Uterus (tissue), 3 donors: ENCODE measurements at regions not wholly inside any gene's neighbourhood (a gene's known extent, or its start where the extent isn't known, plus 50 kb on each side); places are given as distances from the start of the nearest gene placed in this dataset.

Source experiments
- DNase-seq, 2 donors: peaks; one replicate each; pipeline ENCODE4 v3.0.0-alpha.2; 2019 to 2020
- H3K27ac ChIP-seq, 2 donors: fragments of 200-600 bp; sonication (generic); 1 replicate in 1 of 2; 2 replicates in 1 of 2; pipeline ENCODE4 v1.5.1; 2016 to 2018
- H3K27me3 ChIP-seq, 2 donors: fragments of 200-600 bp; sonication (generic); one replicate each; pipeline ENCODE4 v1.5.1; 2018 to 2019; ENCODE audit warnings: control low read depth in 1 of 2
- H3K36me3 ChIP-seq, 2 donors: fragments of 200-600 bp; sonication (generic); one replicate each; pipeline ENCODE4 v1.5.1; 2019; ENCODE audit warnings: control low read depth in 1 of 2
- H3K4me1 ChIP-seq, 2 donors: fragments of 200-600 bp; sonication (generic); one replicate each; pipeline ENCODE4 v1.5.1; 2018 to 2019; ENCODE audit warnings: control low read depth in 1 of 2
- H3K4me3 ChIP-seq, 2 donors: fragments of 200-600 bp; sonication (generic); 1 replicate in 1 of 2; 2 replicates in 1 of 2; pipeline ENCODE4 v1.5.1; 2018 to 2019; ENCODE audit warnings: mild to moderate bottlenecking in 1 of 2
- H3K9me3 ChIP-seq, 2 donors: fragments of 200-600 bp; sonication (generic); one replicate each; pipeline ENCODE4 v1.5.1; 2019; ENCODE audit warnings: control low read depth in 1 of 2
- CTCF ChIP-seq, 4 experiments: fragments of 200-600 bp in 2 of 4; fragments of 450-650 bp in 2 of 4; sonication (generic) in 2 of 4; IDR thresholded peaks; one replicate each; pipeline ENCODE4 v1.5.1; 2016 to 2019; ENCODE audit warnings: antibody characterized with exemption in 4 of 4, mild to moderate bottlenecking in 2 of 4, moderate library complexity in 1 of 4
- POLR2A ChIP-seq, 2 donors: fragments of 450-650 bp; IDR thresholded peaks; one replicate each; pipeline ENCODE4 v1.6.1; 2016; ENCODE audit warnings: antibody characterized with exemption in 2 of 2, mild to moderate bottlenecking in 1 of 2, moderate library complexity in 1 of 2
- intact Hi-C: fragments of 100-400 bp; cut with DNase I; formaldehyde crosslinking; loops from one replicate; pipeline ENCODE4 v1.15.1; 2023; ENCODE audit warnings: low total_unique reads
- donor health status: DM: yes; HTN: yes; CAD: no.

GRCh38 chr14:29271669-29272068 lies 505.1 kb downstream of the FOXG1 start:
- intact Hi-C loops: no loop called here
- Histone ChIP-seq H3K36me3 (no peaks in the 10 kb centered on the region), H3K27me3 (no peaks in the 10 kb centered on the region), H3K4me3 (no peak overlapping the region), H3K27ac (no peak overlapping the region), H3K4me1 (no peaks in the 10 kb centered on the region), H3K9me3 (no peaks in the 10 kb centered on the region)
- no peak for DNase-seq
- no peak for TF ChIP-seq POLR2A (IDR thresholded peaks at IDR 0.05)
- no peak for TF ChIP-seq CTCF (IDR thresholded peaks at IDR 0.05)

DNA sequence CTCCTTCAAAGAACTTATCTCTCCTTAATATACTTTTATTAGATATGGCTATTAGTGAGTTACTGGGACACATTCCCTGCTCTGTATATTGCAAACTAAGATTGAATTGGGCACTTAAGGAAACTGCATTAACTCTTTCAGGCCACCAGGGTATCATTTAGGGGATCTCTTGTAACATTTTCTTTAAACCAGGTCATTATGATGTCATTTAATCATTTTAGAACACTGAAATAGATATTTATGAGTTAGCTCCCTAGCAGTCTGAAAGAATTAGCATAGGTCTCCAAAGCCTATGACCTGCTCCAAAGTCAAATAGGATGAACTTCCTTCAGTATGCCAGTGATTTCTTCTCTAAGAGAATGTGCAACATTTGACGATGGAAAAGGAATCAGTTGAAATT lies 506.9 kb downstream of the FOXG1 start:
- H3K36me3 ChIP-seq: no peaks in the 10 kb centered on the region
- TF ChIP-seq POLR2A (IDR thresholded peaks at IDR 0.05): no peak
- TF ChIP-seq CTCF (IDR thresholded peaks at IDR 0.05): no peak

DNA sequence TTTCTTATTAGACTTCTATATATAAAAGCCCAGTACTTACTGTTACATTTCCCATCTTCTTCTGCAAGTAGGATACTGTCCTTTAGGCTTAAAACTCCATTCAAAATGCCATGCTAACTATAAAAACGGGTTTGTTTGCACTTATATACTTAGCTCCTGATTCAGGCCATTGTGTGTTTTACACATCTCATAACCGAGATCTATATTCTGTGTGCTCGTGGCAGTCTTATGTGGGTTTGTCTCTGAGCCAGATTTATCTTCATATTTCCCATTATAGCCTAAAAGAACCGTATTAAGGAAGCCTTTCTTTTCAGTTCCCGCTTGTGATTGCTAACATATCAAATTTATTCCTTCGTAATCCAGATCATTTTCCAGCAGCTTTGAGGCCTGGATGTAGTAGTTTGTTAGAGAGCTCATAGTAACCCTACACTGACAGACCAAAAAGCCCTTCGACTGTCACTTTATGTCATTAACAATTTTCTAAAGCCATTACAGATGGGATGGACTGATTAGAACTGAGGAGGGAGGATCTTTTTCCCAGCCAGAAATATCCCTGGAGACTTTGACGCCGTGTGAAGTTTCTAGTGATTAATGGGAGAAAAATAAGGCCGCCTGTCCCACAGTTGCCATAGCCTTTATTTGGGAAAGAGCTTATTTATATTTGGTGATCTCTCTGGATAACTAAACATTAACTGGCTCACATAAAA lies 508.5 kb downstream of the FOXG1 start:
- Histone ChIP-seq H3K4me3 (no peak overlapping the region), H3K27me3 (no peaks in the 10 kb centered on the region), H3K9me3 (no peaks in the 10 kb centered on the region), H3K4me1 (no peaks in the 10 kb centered on the region), H3K27ac (no peak overlapping the region), H3K36me3 (no peaks in the 10 kb centered on the region)
- intact Hi-C loops: no loop called here
- no peak for DNase-seq
- no peak for TF ChIP-seq POLR2A (IDR thresholded peaks at IDR 0.05)
- TF ChIP-seq CTCF (IDR thresholded peaks at IDR 0.05): no peak

More for the DNA sequence above, 506.9 kb downstream of the FOXG1 start:
- Histone ChIP-seq H3K4me3 (no peak overlapping the region), H3K9me3 (no peaks in the 10 kb centered on the region), H3K27me3 (no peaks in the 10 kb centered on the region), H3K27ac (no peak overlapping the region), H3K4me1 (no peaks in the 10 kb centered on the region)
- DNase-seq: no peak
- intact Hi-C loops: no loop called here

DNA sequence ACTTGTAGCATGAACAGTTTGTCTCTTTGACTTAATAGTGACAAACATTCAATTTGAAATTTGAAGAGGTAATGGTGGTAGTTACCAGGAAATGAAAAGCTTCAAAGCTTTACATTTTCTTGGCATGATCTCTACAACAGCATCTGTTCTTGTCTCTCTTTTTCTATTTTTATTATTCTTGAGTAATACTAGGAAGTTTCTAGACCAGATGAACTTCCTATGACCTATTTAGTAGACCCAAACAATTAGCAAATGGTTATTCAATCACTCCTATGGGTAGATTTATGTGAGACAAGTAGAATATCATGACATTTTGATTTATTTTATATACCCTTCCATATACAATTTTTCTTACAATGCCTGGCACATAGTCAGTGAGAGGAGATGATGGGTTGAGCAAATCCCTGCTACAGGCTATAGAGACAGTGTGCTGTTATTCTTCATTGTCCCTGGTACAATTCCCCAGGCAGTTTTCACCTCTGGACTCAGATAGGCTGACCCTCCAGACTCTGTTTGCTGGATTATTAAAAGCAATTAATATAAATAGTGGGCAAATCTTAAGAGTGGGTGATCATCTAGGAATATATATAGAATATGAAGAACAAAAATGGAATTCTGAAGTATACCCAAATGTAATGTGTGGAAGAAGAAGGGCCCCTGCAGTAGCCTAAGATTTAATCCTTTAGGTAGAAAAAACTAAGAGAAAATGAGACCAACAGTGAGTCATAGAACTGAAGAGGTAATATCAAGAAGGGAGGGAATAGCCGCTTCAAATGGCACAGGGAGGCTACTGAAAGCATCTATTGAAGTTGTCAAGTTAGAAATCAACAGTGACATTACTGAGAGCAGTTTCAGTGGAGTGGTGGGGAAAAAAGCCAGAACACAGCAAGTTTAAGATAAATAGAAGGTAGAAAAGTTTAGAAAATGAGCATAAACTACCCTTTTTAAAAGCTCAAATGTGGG lies 512.0 kb downstream of the FOXG1 start:
- no peaks in the 10 kb centered on the region for H3K9me3 ChIP-seq
- TF ChIP-seq CTCF (IDR thresholded peaks at IDR 0.05): no peak
- no peak for TF ChIP-seq POLR2A (IDR thresholded peaks at IDR 0.05)
- intact Hi-C loops: no loop called here
- DNase-seq: no peak
- no peak overlapping the region for H3K4me3 ChIP-seq
- no peak overlapping the region for H3K27ac ChIP-seq
- H3K4me1 ChIP-seq: no peaks in the 10 kb centered on the region
- H3K36me3 ChIP-seq: no peaks in the 10 kb centered on the region
- H3K27me3 ChIP-seq: no peaks in the 10 kb centered on the region

DNA sequence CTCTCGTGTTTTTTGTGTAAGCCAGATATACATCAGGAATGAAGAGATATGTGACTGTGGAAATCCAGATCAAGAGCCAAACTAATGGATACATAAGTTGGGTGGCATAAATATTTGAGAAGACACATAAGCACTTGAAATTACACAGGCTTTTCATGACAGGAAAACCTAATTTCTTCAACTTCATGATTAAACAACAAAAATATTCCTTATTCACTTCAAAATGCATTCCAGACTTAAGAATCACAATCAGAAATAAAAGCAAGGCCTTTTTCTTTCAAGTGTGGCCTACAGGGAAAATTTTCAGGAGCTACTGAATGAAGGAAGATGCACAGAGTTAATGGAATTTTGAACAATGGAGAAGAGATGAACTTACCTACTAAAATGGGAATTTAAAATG lies 515.6 kb downstream of the FOXG1 start:
- Histone ChIP-seq H3K27ac (no peak overlapping the region), H3K9me3 (no peaks in the 10 kb centered on the region), H3K4me1 (no peaks in the 10 kb centered on the region), H3K36me3 (no peaks in the 10 kb centered on the region), H3K4me3 (no peak overlapping the region), H3K27me3 (no peaks in the 10 kb centered on the region)
- intact Hi-C loops: no loop called here
- TF ChIP-seq POLR2A (IDR thresholded peaks at IDR 0.05): no peak
- TF ChIP-seq CTCF (IDR thresholded peaks at IDR 0.05): no peak
- DNase-seq: no peak
